Hepatocyte (in vitro differentiated cells): ENCODE measurements at regions not wholly inside any gene's neighbourhood (a gene's known extent, or its start where the extent isn't known, plus 50 kb on each side); places are given as distances from the start of the nearest gene placed in this dataset.

ENCODE experiments used
- DNase-seq: peaks from one replicate; pipeline ENCODE4 v3.0.0-alpha.2; 2016; ENCODE audit warnings: low spot score
- H2AFZ ChIP-seq: fragments of 200-600 bp; sonication (generic); 2 replicates; pipeline ENCODE4 v1.6.0; 2016; ENCODE audit warnings: antibody characterized with exemption, mild to moderate bottlenecking
- H3K27ac ChIP-seq: fragments of 200-600 bp; sonication (generic); 2 replicates; pipeline ENCODE4 v1.5.1; 2016; ENCODE audit warnings: mild to moderate bottlenecking
- H3K27me3 ChIP-seq: fragments of 200-600 bp; sonication (generic); 2 replicates; pipeline ENCODE4 v1.6.1; 2016
- H3K36me3 ChIP-seq: fragments of 200-600 bp; sonication (generic); replicated peaks from 2 replicates; pipeline ENCODE4 v1.5.1; 2016; ENCODE audit warnings: low read depth; ENCODE audit not compliant: insufficient read depth
- H3K4me1 ChIP-seq: fragments of 200-600 bp; sonication (generic); 2 replicates; pipeline ENCODE4 v1.5.1; 2016; ENCODE audit warnings: mild to moderate bottlenecking, moderate library complexity; ENCODE audit not compliant: insufficient read depth
- H3K4me2 ChIP-seq: fragments of 200-600 bp; sonication (generic); 2 replicates; pipeline ENCODE4 v1.6.0; 2016
- H3K4me3 ChIP-seq: fragments of 200-600 bp; sonication (generic); 2 replicates; pipeline ENCODE4 v1.5.1; 2016; ENCODE audit warnings: mild to moderate bottlenecking
- H3K79me2 ChIP-seq: fragments of 200-600 bp; sonication (generic); 2 replicates; pipeline ENCODE4 v1.6.0; 2017; ENCODE audit warnings: mild to moderate bottlenecking
- H3K9me2 ChIP-seq: fragments of 200-600 bp; sonication (generic); replicated peaks from 2 replicates; pipeline ENCODE4 v1.6.0; 2017; ENCODE audit warnings: mild to moderate bottlenecking; ENCODE audit not compliant: insufficient read depth
- H3K9me3 ChIP-seq: fragments of 200-600 bp; sonication (generic); 2 replicates; pipeline ENCODE4 v1.5.1; 2016; ENCODE audit warnings: low read depth, mild to moderate bottlenecking
- H4K20me1 ChIP-seq: fragments of 200-600 bp; sonication (generic); 2 replicates; pipeline ENCODE4 v1.6.0; 2016; ENCODE audit warnings: mild to moderate bottlenecking; ENCODE audit not compliant: insufficient read depth, poor library complexity, severe bottlenecking
- CTCF ChIP-seq: fragments of 200-600 bp; sonication (generic); IDR thresholded peaks from 2 replicates; pipeline ENCODE4 v1.5.1; 2016; ENCODE audit warnings: antibody characterized with exemption, mild to moderate bottlenecking; ENCODE audit not compliant: poor library complexity
- EZH2 ChIP-seq: fragments of 200-600 bp; sonication (generic); IDR thresholded peaks from 2 replicates; pipeline ENCODE4 v1.6.1; 2016; ENCODE audit warnings: antibody characterized with exemption, mild to moderate bottlenecking, borderline replicate concordance
- EZH2phosphoT487 ChIP-seq: fragments of 200-600 bp; sonication (generic); IDR thresholded peaks from one replicate; pipeline ENCODE4 v1.6.1; 2018; ENCODE audit warnings: antibody characterized with exemption, mild to moderate bottlenecking, low read depth, moderate library complexity; ENCODE audit not compliant: unreplicated experiment, severe bottlenecking
- WGBS: methylation state at CpG from one replicate; pipeline ENCODE4 v1.1.6; 2016; ENCODE audit warnings: low lambda C conversion rate; ENCODE audit errors: missing lambda C conversion rate; 5-methylcytosine and 5-hydroxymethylcytosine counted together

- DNase-seq: no peak
These were observed 322.8 kb downstream of the TGFB2 start for GRCh38 chr1:218667781-218668516.

GRCh38 chr1:218669431-218669830, 324.3 kb downstream of the TGFB2 start:
- 95% methylated on average over 1 of the region's 1 CpG for WGBS
- no peaks in the 10 kb centered on the region for H3K36me3 ChIP-seq
- H3K79me2 ChIP-seq: no peaks in the 10 kb centered on the region
- no peaks in the 10 kb centered on the region for H3K27me3 ChIP-seq
- H3K4me3 ChIP-seq: no peak overlapping the region
- TF ChIP-seq EZH2 (no peak), CTCF (no peak), EZH2phosphoT487 (no peak)
- no peak overlapping the region for H2AFZ ChIP-seq
- H3K4me2 ChIP-seq: no peak overlapping the region
- no peak overlapping the region for H3K27ac ChIP-seq
- no peaks in the 10 kb centered on the region for H4K20me1 ChIP-seq
- H3K9me3 ChIP-seq: no peaks in the 10 kb centered on the region
- peaks cover 3% of the 10 kb centered on the region for H3K4me1 ChIP-seq
- no peaks in the 10 kb centered on the region for H3K9me2 ChIP-seq
- no peak for DNase-seq

More at GRCh38 chr1:218667781-218668516, 322.8 kb downstream of the TGFB2 start:
- no peaks in the 10 kb centered on the region for H3K9me3 ChIP-seq
- no peak overlapping the region for H3K4me2 ChIP-seq
- H3K4me1 ChIP-seq: no peaks in the 10 kb centered on the region
- WGBS: 79% methylated on average over 3 of the region's 3 CpGs
- no peak overlapping the region for H3K27ac ChIP-seq
- no peak for TF ChIP-seq EZH2phosphoT487
- no peak for TF ChIP-seq CTCF
- no peak for TF ChIP-seq EZH2
- no peak overlapping the region for H2AFZ ChIP-seq
- H3K4me3 ChIP-seq: no peak overlapping the region
- no peaks in the 10 kb centered on the region for H4K20me1 ChIP-seq
- no peaks in the 10 kb centered on the region for H3K27me3 ChIP-seq
- no peaks in the 10 kb centered on the region for H3K79me2 ChIP-seq
- no peaks in the 10 kb centered on the region for H3K36me3 ChIP-seq
- H3K9me2 ChIP-seq: no peaks in the 10 kb centered on the region

- no peak for TF ChIP-seq CTCF
- no peak for TF ChIP-seq EZH2phosphoT487
- no peak for TF ChIP-seq EZH2
- H4K20me1 ChIP-seq: no peaks in the 10 kb centered on the region
- peaks cover 3% of the 10 kb centered on the region for H3K4me1 ChIP-seq
- WGBS: 95% methylated on average over 1 of the region's 1 CpG
- no peak overlapping the region for H3K27ac ChIP-seq
- H3K27me3 ChIP-seq: no peaks in the 10 kb centered on the region
- no peak for DNase-seq
- H3K79me2 ChIP-seq: no peaks in the 10 kb centered on the region
- H3K36me3 ChIP-seq: no peaks in the 10 kb centered on the region
- H3K9me3 ChIP-seq: no peaks in the 10 kb centered on the region
- H3K4me2 ChIP-seq: no peak overlapping the region
- H3K4me3 ChIP-seq: no peak overlapping the region
- H2AFZ ChIP-seq: no peak overlapping the region
- H3K9me2 ChIP-seq: no peaks in the 10 kb centered on the region
These were observed 325.7 kb downstream of the TGFB2 start for GRCh38 chr1:218670875-218671274.
